GM23338 (cell line): ENCODE measurements at regions not wholly inside any gene's neighbourhood (a gene's known extent, or its start where the extent isn't known, plus 50 kb on each side); places are given as distances from the start of the nearest gene placed in this dataset.
A peak's percentile ranks its signal among the peaks of the same experiment; 100 is the strongest.

Source experiments
- ATAC-seq: fragments of 200-7000 bp; cut with Tn5 transposase; 3 replicates; pipeline ENCODE4 v1.9.1; 2020
- DNase-seq: peaks from one replicate; pipeline ENCODE4 v3.0.0-alpha.2; 2015; ENCODE audit warnings: low spot score
- H2AFZ ChIP-seq: fragments of 200-600 bp; sonication (generic); 2 replicates; pipeline ENCODE4 v1.8.0; 2016; ENCODE audit warnings: antibody characterized with exemption, mild to moderate bottlenecking, moderate library complexity
- H3F3A ChIP-seq: fragments of 200-600 bp; sonication (generic); replicated peaks from 2 replicates; pipeline ENCODE4 v1.8.0; 2017; ENCODE audit warnings: antibody characterized with exemption, mixed run types, low read depth
- H3K27ac ChIP-seq: fragments of 200-600 bp; sonication (generic); 2 replicates; pipeline ENCODE4 v1.6.1; 2016; ENCODE audit warnings: low read depth
- H3K27me3 ChIP-seq: fragments of 200-600 bp; sonication (generic); 2 replicates; pipeline ENCODE4 v1.8.0; 2016; ENCODE audit warnings: mild to moderate bottlenecking, mixed run types, moderate library complexity; ENCODE audit not compliant: insufficient read depth
- H3K36me3 ChIP-seq: fragments of 200-600 bp; sonication (generic); 2 replicates; pipeline ENCODE4 v1.8.0; 2016; ENCODE audit warnings: mild to moderate bottlenecking; ENCODE audit not compliant: insufficient read depth
- H3K4me1 ChIP-seq: fragments of 200-600 bp; sonication (generic); 2 replicates; pipeline ENCODE4 v1.8.0; 2016; ENCODE audit warnings: mild to moderate bottlenecking, moderate library complexity; ENCODE audit not compliant: insufficient read depth
- H3K4me2 ChIP-seq: fragments of 200-600 bp; sonication (generic); 2 replicates; pipeline ENCODE4 v1.7.1; 2017; ENCODE audit warnings: mixed run types
- H3K4me3 ChIP-seq: fragments of 200-600 bp; sonication (generic); 2 replicates; pipeline ENCODE4 v1.6.1; 2016; ENCODE audit warnings: mixed run types
- H3K79me2 ChIP-seq: fragments of 200-600 bp; sonication (generic); replicated peaks from 2 replicates; pipeline ENCODE4 v1.8.0; 2017; ENCODE audit warnings: mild to moderate bottlenecking; ENCODE audit not compliant: insufficient read depth
- H3K9me2 ChIP-seq: fragments of 200-600 bp; sonication (generic); 2 replicates; pipeline ENCODE4 v1.8.0; 2017; ENCODE audit not compliant: insufficient read depth
- H4K20me1 ChIP-seq: fragments of 200-600 bp; sonication (generic); replicated peaks from 2 replicates; pipeline ENCODE4 v1.8.0; 2017; ENCODE audit warnings: mild to moderate bottlenecking; ENCODE audit not compliant: insufficient read depth
- H3K27ac Mint-ChIP-seq: 2 replicates; pipeline ENCODE4 v1.8.0; 2020; ENCODE audit warnings: inconsistent platforms, mild to moderate bottlenecking, moderate library complexity, mixed read lengths
- H3K27me3 Mint-ChIP-seq: 3 replicates; pipeline ENCODE4 v1.8.0; 2022; ENCODE audit warnings: low read depth, mild to moderate bottlenecking, moderate library complexity, mixed read lengths, inconsistent platforms; ENCODE audit not compliant: insufficient read depth, poor library complexity
- H3K36me3 Mint-ChIP-seq: 3 replicates; pipeline ENCODE4 v1.8.0; 2021; ENCODE audit warnings: low read depth, mild to moderate bottlenecking, inconsistent platforms, moderate library complexity, mixed read lengths
- H3K4me1 Mint-ChIP-seq: 3 replicates; pipeline ENCODE4 v1.8.0; 2020; ENCODE audit warnings: mild to moderate bottlenecking, inconsistent platforms, mixed read lengths
- H3K4me3 Mint-ChIP-seq: 3 replicates; pipeline ENCODE4 v1.8.0; 2021; ENCODE audit warnings: moderate library complexity, mild to moderate bottlenecking, inconsistent platforms, mixed read lengths
- H3K9me3 Mint-ChIP-seq: 3 replicates; pipeline ENCODE4 v1.8.0; 2020; ENCODE audit warnings: moderate library complexity, mild to moderate bottlenecking, inconsistent platforms, mixed read lengths
- ETS1 ChIP-seq: IDR thresholded peaks from 2 replicates; pipeline ENCODE4 v1.6.1; 2016; ENCODE audit warnings: antibody characterized with exemption
- EZH2 ChIP-seq: fragments of 200-600 bp; sonication (generic); IDR thresholded peaks from one replicate; pipeline ENCODE4 v1.8.0; 2017; ENCODE audit warnings: antibody characterized with exemption, mild to moderate bottlenecking, low read depth; ENCODE audit not compliant: unreplicated experiment
- EZH2phosphoT487 ChIP-seq: fragments of 200-600 bp; sonication (generic); IDR thresholded peaks from one replicate; pipeline ENCODE4 v1.8.1; 2018; ENCODE audit warnings: antibody characterized with exemption; ENCODE audit not compliant: unreplicated experiment
- NANOG ChIP-seq: IDR thresholded peaks from 2 replicates; pipeline ENCODE4 v1.6.1; 2016; ENCODE audit warnings: antibody characterized with exemption, borderline replicate concordance
- POLR2AphosphoS5 ChIP-seq: IDR thresholded peaks from 2 replicates; pipeline ENCODE4 v1.6.1; 2016; ENCODE audit warnings: antibody characterized with exemption, low read depth
- STAT1 ChIP-seq: IDR thresholded peaks from one replicate; pipeline ENCODE4 v1.6.1; 2016; ENCODE audit warnings: antibody characterized with exemption; ENCODE audit not compliant: unreplicated experiment
- ZNF114 ChIP-seq: fragments of 250-450 bp; sonication (Bioruptor Pico); IDR thresholded peaks from 2 replicates; pipeline ENCODE4 v1.5.0; 2020; ENCODE audit warnings: mild to moderate bottlenecking, moderate library complexity
- ZNF331 ChIP-seq: fragments of 250-450 bp; sonication (Bioruptor Pico); IDR thresholded peaks from 2 replicates; pipeline ENCODE4 v1.5.0; 2020; ENCODE audit warnings: low read depth, mild to moderate bottlenecking, moderate library complexity
- TF ChIP-seq, protein P1 (sequence below), 2 experiments: fragments of 200-600 bp in 1 of 2; sonication (generic) in 1 of 2; conservative IDR thresholded peaks; 2 replicates each; pipeline versions ENCODE4 v1.5.1 to v1.6.1; 2016 to 2017; ENCODE audit warnings: antibody characterized with exemption in 2 of 2, low read depth in 2 of 2, mild to moderate bottlenecking in 2 of 2, moderate library complexity in 1 of 2
- TF ChIP-seq, protein P2 (sequence below): IDR thresholded peaks from one replicate; pipeline ENCODE4 v1.6.1; 2018; ENCODE audit warnings: antibody characterized with exemption; ENCODE audit not compliant: unreplicated experiment

DNA sequence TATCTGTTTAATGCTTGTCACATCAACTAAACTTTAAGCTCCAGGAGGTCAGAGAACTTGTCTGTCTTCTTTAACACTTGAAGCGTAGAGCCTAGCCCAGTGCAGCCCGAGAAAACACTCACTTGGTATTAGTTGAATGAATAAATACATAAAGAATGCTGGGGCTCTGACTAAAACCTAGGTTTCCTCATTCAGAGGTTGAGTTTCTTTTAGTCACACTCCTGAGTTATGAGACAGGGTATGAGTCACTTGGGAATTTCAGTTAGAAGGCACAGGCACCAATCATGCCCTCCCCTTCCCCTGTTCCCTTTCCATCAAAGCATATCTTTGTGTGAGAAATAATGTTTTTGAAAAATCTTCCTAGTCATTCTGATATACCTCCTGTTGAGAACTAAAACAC, 589.8 kb upstream of the DPPA4 start:
- no peak overlapping the region for H3K4me2 ChIP-seq
- no peaks in the 10 kb centered on the region for H3K9me2 ChIP-seq
- no peaks in the 10 kb centered on the region for H3K79me2 ChIP-seq
- ATAC-seq, result no peak
- no peak overlapping the region for H2AFZ ChIP-seq
- Mint-ChIP-seq H3K4me3 (no peak overlapping the region), H3K9me3 (no peaks in the 10 kb centered on the region), H3K27me3 (peaks cover 2% of the 10 kb centered on the region), H3K4me1 (no peaks in the 10 kb centered on the region; the same call in 2 of the 3 replicates), H3K36me3 (no peaks in the 10 kb centered on the region), H3K27ac (peak overlapping the region; percentile 48; the same call in 1 of the 2 replicates)
- H4K20me1 ChIP-seq, result no peaks in the 10 kb centered on the region
- H3K36me3 ChIP-seq, result no peaks in the 10 kb centered on the region
- DNase-seq, result no peak
- TF ChIP-seq NANOG, result no peak
- no peak for TF ChIP-seq POLR2AphosphoS5
- TF ChIP-seq EZH2phosphoT487, result no peak
- no peak for TF ChIP-seq ZNF331
- TF ChIP-seq STAT1, result no peak
- TF ChIP-seq EZH2, result no peak
- no peak overlapping the region for H3K27ac ChIP-seq
- H3K4me1 ChIP-seq, result no peaks in the 10 kb centered on the region
- H3K4me3 ChIP-seq, result no peak overlapping the region
- no peaks in the 10 kb centered on the region for H3K27me3 ChIP-seq
- no peaks in the 10 kb centered on the region for H3F3A ChIP-seq

- Histone ChIP-seq H3K4me3 (no peak overlapping the region), H3K36me3 (no peaks in the 10 kb centered on the region), H3K4me1 (no peaks in the 10 kb centered on the region), H4K20me1 (no peaks in the 10 kb centered on the region), H3K4me2 (no peak overlapping the region), H3F3A (no peaks in the 10 kb centered on the region), H3K79me2 (no peaks in the 10 kb centered on the region), H3K27ac (no peak overlapping the region), H3K27me3 (no peaks in the 10 kb centered on the region), H2AFZ (no peak overlapping the region), H3K9me2 (no peaks in the 10 kb centered on the region)
- DNase-seq (no peak), ATAC-seq (no peak)
- Mint-ChIP-seq H3K4me1 (no peaks in the 10 kb centered on the region; the same call in 2 of the 3 replicates), H3K36me3 (no peaks in the 10 kb centered on the region), H3K27ac (peak overlapping the region; percentile 74; the same call in 1 of the 2 replicates), H3K4me3 (no peak overlapping the region), H3K9me3 (no peaks in the 10 kb centered on the region), H3K27me3 (peaks cover 2% of the 10 kb centered on the region)
- no peak for TF ChIP-seq ETS1
These were observed 590.4 kb upstream of the DPPA4 start for GRCh38 chr3:109927726-109928125.

GRCh38 chr3:109930582-109930981, 593.2 kb upstream of the DPPA4 start:
- no peaks in the 10 kb centered on the region for H3F3A ChIP-seq
- no peak overlapping the region for H3K27ac ChIP-seq
- no peak overlapping the region for H2AFZ ChIP-seq
- DNase-seq, result no peak
- no peaks in the 10 kb centered on the region for H3K4me1 ChIP-seq
- no peaks in the 10 kb centered on the region for H3K27me3 Mint-ChIP-seq
- no peaks in the 10 kb centered on the region for H3K9me3 Mint-ChIP-seq
- H3K27me3 ChIP-seq, result no peaks in the 10 kb centered on the region
- H3K79me2 ChIP-seq, result no peaks in the 10 kb centered on the region
- H3K4me3 Mint-ChIP-seq, result no peak overlapping the region
- H3K36me3 ChIP-seq, result no peaks in the 10 kb centered on the region
- no peaks in the 10 kb centered on the region for H4K20me1 ChIP-seq
- no peaks in the 10 kb centered on the region for H3K9me2 ChIP-seq
- H3K4me1 Mint-ChIP-seq, result no peaks in the 10 kb centered on the region
- no peak for ATAC-seq
- no peak overlapping the region for H3K27ac Mint-ChIP-seq
- H3K36me3 Mint-ChIP-seq, result no peaks in the 10 kb centered on the region
- H3K4me2 ChIP-seq, result no peak overlapping the region
- H3K4me3 ChIP-seq, result no peak overlapping the region
- no peak for TF ChIP-seq POLR2AphosphoS5
- no peak for TF ChIP-seq EZH2
- TF ChIP-seq, protein P1, sequence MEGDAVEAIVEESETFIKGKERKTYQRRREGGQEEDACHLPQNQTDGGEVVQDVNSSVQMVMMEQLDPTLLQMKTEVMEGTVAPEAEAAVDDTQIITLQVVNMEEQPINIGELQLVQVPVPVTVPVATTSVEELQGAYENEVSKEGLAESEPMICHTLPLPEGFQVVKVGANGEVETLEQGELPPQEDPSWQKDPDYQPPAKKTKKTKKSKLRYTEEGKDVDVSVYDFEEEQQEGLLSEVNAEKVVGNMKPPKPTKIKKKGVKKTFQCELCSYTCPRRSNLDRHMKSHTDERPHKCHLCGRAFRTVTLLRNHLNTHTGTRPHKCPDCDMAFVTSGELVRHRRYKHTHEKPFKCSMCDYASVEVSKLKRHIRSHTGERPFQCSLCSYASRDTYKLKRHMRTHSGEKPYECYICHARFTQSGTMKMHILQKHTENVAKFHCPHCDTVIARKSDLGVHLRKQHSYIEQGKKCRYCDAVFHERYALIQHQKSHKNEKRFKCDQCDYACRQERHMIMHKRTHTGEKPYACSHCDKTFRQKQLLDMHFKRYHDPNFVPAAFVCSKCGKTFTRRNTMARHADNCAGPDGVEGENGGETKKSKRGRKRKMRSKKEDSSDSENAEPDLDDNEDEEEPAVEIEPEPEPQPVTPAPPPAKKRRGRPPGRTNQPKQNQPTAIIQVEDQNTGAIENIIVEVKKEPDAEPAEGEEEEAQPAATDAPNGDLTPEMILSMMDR (conservative IDR thresholded peaks at IDR 0.05; ENCODE audit: low read depth in 2 of 2), result no peak
- TF ChIP-seq, protein P2, sequence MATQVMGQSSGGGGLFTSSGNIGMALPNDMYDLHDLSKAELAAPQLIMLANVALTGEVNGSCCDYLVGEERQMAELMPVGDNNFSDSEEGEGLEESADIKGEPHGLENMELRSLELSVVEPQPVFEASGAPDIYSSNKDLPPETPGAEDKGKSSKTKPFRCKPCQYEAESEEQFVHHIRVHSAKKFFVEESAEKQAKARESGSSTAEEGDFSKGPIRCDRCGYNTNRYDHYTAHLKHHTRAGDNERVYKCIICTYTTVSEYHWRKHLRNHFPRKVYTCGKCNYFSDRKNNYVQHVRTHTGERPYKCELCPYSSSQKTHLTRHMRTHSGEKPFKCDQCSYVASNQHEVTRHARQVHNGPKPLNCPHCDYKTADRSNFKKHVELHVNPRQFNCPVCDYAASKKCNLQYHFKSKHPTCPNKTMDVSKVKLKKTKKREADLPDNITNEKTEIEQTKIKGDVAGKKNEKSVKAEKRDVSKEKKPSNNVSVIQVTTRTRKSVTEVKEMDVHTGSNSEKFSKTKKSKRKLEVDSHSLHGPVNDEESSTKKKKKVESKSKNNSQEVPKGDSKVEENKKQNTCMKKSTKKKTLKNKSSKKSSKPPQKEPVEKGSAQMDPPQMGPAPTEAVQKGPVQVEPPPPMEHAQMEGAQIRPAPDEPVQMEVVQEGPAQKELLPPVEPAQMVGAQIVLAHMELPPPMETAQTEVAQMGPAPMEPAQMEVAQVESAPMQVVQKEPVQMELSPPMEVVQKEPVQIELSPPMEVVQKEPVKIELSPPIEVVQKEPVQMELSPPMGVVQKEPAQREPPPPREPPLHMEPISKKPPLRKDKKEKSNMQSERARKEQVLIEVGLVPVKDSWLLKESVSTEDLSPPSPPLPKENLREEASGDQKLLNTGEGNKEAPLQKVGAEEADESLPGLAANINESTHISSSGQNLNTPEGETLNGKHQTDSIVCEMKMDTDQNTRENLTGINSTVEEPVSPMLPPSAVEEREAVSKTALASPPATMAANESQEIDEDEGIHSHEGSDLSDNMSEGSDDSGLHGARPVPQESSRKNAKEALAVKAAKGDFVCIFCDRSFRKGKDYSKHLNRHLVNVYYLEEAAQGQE, result no peak
- TF ChIP-seq ZNF114, result no peak
- no peak for TF ChIP-seq NANOG
- TF ChIP-seq ETS1, result no peak
- no peak for TF ChIP-seq EZH2phosphoT487
